ENCODE measurements at regions not wholly inside any gene's neighbourhood (a gene's known extent, or its start where the extent isn't known, plus 50 kb on each side); places are given as distances from the start of the nearest gene placed in this dataset.

- TF ChIP-seq CTCF (IDR thresholded peaks at IDR 0.05; ENCODE audit: poor library complexity): no peak
- TF ChIP-seq EZH2phosphoT487 (IDR thresholded peaks at IDR 0.05; ENCODE audit: low read depth, severe bottlenecking, unreplicated experiment): no peak
Measured at GRCh38 chr6:132052096-132052495, 100.9 kb upstream of the CCN2 start.
